Mammary epithelial cell (primary cell): ENCODE measurements at regions not wholly inside any gene's neighbourhood (a gene's known extent, or its start where the extent isn't known, plus 50 kb on each side); places are given as distances from the start of the nearest gene placed in this dataset.

Source experiments
- EZH2 ChIP-seq: IDR thresholded peaks from 2 replicates; pipeline ENCODE4 v1.6.1; 2012; ENCODE audit warnings: low read length, inconsistent platforms, borderline replicate concordance
- TF ChIP-seq, protein P1 (sequence below), 2 donors: IDR thresholded peaks in 1 of 2; conservative IDR thresholded peaks in 1 of 2; 2 replicates each; pipeline ENCODE4 v1.5.1; 2011 to 2012; ENCODE audit warnings: inconsistent platforms in 2 of 2, low read length in 2 of 2, mild to moderate bottlenecking in 2 of 2, control low read depth in 1 of 2, low read depth in 1 of 2; ENCODE audit not compliant: insufficient read depth in 1 of 2; ENCODE audit errors: extremely low read depth in 1 of 2

DNA sequence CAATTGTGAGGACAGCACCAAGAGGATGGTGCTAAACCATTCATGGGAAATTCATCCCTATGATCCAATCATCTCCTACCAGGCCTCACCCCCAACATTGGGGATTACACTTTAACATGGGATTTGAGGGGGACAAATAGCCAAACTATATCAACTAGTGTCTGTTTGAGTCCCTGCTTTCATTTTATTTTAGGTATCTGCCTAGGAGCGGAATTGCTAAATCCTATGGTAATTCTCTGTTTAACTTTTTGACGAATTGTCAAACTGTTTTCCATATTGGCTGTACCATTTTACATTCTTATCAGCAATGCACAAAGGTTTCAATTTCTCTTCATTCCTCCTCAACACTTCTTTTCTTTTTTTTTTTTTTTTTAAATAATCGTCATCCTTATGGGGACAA lies 318.4 kb upstream of the NRP1 start:
- TF ChIP-seq, protein P1, sequence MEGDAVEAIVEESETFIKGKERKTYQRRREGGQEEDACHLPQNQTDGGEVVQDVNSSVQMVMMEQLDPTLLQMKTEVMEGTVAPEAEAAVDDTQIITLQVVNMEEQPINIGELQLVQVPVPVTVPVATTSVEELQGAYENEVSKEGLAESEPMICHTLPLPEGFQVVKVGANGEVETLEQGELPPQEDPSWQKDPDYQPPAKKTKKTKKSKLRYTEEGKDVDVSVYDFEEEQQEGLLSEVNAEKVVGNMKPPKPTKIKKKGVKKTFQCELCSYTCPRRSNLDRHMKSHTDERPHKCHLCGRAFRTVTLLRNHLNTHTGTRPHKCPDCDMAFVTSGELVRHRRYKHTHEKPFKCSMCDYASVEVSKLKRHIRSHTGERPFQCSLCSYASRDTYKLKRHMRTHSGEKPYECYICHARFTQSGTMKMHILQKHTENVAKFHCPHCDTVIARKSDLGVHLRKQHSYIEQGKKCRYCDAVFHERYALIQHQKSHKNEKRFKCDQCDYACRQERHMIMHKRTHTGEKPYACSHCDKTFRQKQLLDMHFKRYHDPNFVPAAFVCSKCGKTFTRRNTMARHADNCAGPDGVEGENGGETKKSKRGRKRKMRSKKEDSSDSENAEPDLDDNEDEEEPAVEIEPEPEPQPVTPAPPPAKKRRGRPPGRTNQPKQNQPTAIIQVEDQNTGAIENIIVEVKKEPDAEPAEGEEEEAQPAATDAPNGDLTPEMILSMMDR (conservative IDR thresholded peaks at IDR 0.05 in 1 of 2, IDR thresholded peaks at IDR 0.05 in 1 of 2; ENCODE audit: extremely low read depth in 1 of 2, insufficient read depth in 1 of 2, low read depth in 1 of 2, low read length in 2 of 2) = no peak
- no peak for TF ChIP-seq EZH2
